T-helper 1 cell (primary cell): ENCODE measurements at regions not wholly inside any gene's neighbourhood (a gene's known extent, or its start where the extent isn't known, plus 50 kb on each side); places are given as distances from the start of the nearest gene placed in this dataset.

ENCODE experiments used
- DNase-seq, 5 donors: peaks; one replicate each; pipeline ENCODE4 v3.0.0-alpha.2; 2012 to 2020

DNA sequence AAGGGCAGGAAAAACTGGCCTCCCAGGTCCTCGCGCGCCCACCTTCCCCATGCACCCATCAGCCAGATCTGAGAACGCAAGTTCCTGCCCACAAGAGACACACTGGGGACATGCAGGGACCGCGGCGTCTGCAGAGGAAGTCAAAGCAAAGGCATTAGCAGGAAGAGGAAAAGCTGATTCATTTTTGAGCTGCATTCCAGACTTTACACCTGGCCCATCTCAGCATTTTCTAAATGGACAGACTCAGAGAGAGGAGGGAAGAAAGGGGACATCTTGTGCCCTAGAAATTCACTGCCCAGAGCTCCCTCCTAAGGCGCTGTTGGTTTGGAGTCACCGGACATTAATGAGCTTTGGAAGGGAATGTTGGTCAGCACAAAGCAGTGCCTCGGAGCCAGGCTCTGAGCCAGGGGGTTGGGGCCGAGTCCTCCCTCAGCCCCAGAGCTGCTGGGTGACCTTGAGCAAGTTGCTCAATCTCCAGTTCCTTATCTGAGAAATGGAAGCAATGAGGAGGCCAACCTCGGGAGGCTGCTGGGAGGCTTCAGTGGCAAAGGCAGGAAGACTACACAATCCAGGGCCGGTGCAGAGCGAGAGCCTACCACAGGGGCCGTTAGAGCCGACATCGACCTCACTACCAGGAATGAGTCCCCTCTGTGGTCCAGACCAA, 150.5 kb upstream of the IQSEC1 start:
- no peak for DNase-seq

GRCh38 chr3:13222891-13223573, 149.8 kb upstream of the IQSEC1 start:
- DNase-seq: no peak

DNA sequence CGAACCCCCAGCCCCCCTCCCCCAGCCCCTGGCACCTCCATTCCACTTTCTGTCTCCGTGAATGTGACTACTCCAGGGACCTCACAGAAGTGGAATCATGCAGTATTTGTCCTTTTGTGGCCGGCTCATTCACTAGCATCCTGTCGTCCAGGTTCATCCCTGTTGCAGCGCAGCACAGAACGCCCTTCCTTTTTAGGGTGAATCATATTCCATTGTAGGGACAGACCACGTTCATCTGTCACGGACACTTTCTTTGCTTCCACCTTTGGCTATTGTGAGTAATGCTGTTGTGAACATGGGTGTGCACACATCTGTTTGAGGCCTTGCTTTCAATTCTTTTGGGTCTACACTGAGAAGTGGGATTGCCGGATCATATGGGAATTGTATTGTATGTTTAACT, 148.9 kb upstream of the IQSEC1 start:
- DNase-seq: no peak

- DNase-seq: no peak
These were observed 148.3 kb upstream of the IQSEC1 start for GRCh38 chr3:13221491-13222061.

DNA sequence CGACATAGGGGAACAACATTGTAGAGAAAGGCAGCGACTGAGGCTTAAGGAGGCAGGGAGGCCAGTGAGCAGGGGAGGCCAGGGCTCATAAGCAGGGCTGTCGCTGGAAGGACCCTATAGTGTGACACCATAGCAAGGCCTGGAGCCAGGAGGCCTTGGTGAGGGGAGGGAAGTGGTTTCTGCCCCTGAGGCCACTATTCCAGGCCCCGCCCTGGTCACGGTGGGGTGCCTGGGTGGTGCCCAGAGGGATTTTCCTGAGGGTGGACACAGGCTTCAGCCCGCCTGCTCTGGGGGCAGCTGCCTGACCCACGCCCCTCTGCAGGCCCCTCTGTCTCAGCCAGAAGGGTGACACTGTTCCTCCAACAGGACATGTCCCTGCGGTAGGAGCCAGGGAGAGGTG, 147.8 kb upstream of the IQSEC1 start:
- no peak for DNase-seq

- no peak for DNase-seq
These were observed 146.7 kb upstream of the IQSEC1 start for GRCh38 chr3:13219902-13220296.

DNA sequence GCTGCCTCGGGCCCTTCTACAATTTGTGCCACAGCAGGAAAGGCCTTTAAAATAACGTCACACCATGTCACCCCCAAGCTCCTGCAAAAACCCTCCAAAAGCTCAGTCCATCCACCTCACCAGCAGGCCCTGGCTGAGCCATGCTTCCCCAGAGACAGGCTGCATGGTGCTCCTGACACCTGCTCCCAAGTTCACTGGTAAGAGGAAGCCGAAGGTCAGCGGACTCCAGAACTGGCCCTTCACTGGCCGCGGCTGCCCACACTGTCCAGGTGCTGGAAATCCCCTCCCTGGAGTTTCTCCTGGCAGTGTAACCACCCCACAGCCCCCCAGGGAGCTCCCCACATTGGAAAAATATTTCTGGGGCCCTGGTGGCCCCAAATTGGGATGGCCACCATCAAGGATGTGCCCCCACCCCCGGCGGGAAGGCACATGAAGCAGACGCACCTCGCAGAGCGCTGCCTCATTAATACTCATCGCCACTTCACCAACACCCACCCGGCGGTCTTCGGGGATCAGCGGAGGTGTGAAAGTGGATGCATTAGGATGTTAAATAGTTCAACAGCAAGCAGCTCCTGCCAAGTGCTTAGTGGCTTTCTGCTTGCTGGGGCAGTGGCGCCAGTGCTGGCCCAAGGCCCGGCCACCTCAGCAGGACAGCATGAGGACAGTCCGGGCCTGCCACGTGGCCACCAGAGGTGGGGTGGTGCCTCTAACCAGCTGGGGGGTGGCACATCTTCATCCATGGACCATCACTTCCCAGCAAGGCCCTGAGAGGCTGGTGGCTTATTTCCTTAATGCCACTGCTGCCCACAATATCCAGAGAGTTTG, 146.1 kb upstream of the IQSEC1 start:
- DNase-seq: no peak

GRCh38 chr3:13218541-13218908, 145.3 kb upstream of the IQSEC1 start:
- DNase-seq: no peak

GRCh38 chr3:13217736-13218540, 144.7 kb upstream of the IQSEC1 start:
- DNase-seq: no peak

GRCh38 chr3:13217253-13217652, 144.0 kb upstream of the IQSEC1 start:
- DNase-seq: no peak

- DNase-seq: no peak
These were observed 142.8 kb upstream of the IQSEC1 start for GRCh38 chr3:13215940-13216546.

DNA sequence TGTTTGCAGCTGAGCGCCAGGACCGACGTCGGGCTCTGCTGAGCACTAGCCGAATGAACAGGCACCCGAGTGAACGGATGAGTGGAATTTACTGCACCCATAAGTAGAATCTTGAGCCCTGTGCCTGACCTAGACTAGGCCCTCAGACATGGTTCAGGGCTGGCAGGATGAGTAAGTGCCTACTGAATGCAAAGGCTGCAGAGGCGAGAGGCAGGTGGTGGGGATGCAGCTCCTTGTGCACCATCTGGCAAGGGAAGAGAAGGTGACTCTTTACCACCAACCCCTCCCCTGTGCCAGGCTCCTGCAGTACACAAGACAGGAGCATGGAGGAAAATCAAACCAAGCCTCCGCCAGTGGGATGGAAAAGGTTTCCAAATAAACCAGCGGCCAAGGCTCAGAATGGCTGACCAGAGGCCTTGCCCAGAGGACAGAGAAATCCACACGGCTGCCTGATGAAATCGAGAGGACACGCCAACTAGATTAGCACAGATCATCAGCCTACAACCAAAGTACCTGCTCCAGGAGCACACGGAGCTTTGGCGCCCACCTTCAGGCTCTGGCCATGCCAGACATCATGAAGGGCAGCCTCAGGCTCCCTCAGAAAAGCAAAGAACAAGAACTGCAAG, 141.7 kb upstream of the IQSEC1 start:
- no peak for DNase-seq

- DNase-seq: no peak
These were observed 140.9 kb upstream of the IQSEC1 start for GRCh38 chr3:13213911-13214846.

GRCh38 chr3:13213490-13213889, 140.3 kb upstream of the IQSEC1 start:
- no peak for DNase-seq

GRCh38 chr3:13211605-13212210, 138.5 kb upstream of the IQSEC1 start:
- DNase-seq: no peak

DNA sequence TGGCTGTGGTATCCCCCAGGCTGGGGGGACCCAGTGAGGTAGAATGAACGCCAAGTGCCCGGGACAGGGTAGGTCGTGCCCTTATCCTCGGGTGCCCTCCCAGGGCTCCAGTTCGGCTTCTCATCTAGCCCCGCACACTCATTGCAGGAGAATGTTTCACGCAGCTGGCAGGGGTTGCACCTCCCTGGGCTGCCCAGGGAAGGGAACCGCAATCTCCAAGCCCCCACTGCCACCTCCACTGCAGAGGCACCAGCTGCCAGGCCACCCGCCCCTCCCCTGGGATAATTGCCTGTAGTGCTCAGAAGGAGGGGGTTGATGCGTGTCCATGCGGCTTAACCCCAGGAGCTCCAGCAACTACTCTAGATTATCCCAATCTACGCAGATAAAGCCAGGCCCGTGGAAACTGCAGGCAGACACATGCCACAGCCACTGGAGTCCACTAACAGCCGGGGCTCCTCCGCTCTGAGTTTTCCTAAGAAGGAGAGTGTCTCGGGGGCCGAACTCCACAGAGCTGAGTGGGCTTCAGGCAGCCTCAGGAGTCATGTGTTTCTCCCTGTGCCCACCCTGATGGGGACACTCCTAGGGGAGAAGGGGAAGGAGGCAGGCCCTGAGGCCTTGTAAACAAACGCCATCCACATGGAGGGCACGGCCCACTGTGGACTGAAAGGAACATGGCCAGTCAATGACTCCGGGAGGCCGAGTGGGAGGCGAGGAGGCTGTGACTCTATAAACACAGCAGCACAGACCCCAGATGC, 137.2 kb upstream of the IQSEC1 start:
- DNase-seq: no peak

GRCh38 chr3:13209634-13209997, 136.4 kb upstream of the IQSEC1 start:
- DNase-seq: no peak

- no peak for DNase-seq
These were observed 135.7 kb upstream of the IQSEC1 start for GRCh38 chr3:13208706-13209633.
